ENCODE measurements at regions not wholly inside any gene's neighbourhood (a gene's known extent, or its start where the extent isn't known, plus 50 kb on each side); places are given as distances from the start of the nearest gene placed in this dataset.

- TF ChIP-seq TCF12 (IDR thresholded peaks at IDR 0.05; ENCODE audit: low read depth) (no peak), ZBTB7A (IDR thresholded peaks at IDR 0.05; ENCODE audit: low read depth) (no peak), RAD21 (IDR thresholded peaks at IDR 0.05; ENCODE audit: low read depth) (no peak), EGR1 (IDR thresholded peaks at IDR 0.05) (no peak), CREB1 (IDR thresholded peaks at IDR 0.05; ENCODE audit: low read depth) (no peak), TEAD4 (IDR thresholded peaks at IDR 0.05) (no peak)
- TF ChIP-seq, protein P1, sequence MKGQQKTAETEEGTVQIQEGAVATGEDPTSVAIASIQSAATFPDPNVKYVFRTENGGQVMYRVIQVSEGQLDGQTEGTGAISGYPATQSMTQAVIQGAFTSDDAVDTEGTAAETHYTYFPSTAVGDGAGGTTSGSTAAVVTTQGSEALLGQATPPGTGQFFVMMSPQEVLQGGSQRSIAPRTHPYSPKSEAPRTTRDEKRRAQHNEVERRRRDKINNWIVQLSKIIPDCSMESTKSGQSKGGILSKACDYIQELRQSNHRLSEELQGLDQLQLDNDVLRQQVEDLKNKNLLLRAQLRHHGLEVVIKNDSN (IDR thresholded peaks at IDR 0.05), result no peak
- TF ChIP-seq, protein P2, sequence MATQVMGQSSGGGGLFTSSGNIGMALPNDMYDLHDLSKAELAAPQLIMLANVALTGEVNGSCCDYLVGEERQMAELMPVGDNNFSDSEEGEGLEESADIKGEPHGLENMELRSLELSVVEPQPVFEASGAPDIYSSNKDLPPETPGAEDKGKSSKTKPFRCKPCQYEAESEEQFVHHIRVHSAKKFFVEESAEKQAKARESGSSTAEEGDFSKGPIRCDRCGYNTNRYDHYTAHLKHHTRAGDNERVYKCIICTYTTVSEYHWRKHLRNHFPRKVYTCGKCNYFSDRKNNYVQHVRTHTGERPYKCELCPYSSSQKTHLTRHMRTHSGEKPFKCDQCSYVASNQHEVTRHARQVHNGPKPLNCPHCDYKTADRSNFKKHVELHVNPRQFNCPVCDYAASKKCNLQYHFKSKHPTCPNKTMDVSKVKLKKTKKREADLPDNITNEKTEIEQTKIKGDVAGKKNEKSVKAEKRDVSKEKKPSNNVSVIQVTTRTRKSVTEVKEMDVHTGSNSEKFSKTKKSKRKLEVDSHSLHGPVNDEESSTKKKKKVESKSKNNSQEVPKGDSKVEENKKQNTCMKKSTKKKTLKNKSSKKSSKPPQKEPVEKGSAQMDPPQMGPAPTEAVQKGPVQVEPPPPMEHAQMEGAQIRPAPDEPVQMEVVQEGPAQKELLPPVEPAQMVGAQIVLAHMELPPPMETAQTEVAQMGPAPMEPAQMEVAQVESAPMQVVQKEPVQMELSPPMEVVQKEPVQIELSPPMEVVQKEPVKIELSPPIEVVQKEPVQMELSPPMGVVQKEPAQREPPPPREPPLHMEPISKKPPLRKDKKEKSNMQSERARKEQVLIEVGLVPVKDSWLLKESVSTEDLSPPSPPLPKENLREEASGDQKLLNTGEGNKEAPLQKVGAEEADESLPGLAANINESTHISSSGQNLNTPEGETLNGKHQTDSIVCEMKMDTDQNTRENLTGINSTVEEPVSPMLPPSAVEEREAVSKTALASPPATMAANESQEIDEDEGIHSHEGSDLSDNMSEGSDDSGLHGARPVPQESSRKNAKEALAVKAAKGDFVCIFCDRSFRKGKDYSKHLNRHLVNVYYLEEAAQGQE (IDR thresholded peaks at IDR 0.05; ENCODE audit: low read depth), result no peak
Observed at GRCh38 chr5:74433896-74434829, 206.4 kb downstream of the ENC1 start.
